ENCODE measurements at regions not wholly inside any gene's neighbourhood (a gene's known extent, or its start where the extent isn't known, plus 50 kb on each side); places are given as distances from the start of the nearest gene placed in this dataset.

- H3K27ac ChIP-seq (ENCODE audit: low read length): no peak overlapping the region
- H3K9me3 ChIP-seq (replicated peaks; ENCODE audit: control insufficient read depth, low read depth, low read length): no peaks in the 10 kb centered on the region
- no CpG with 5 or more reads among the region's 4 CpGs for WGBS (ENCODE audit: insufficient coverage)
- no peak overlapping the region for H3K4me3 ChIP-seq (ENCODE audit: low read length)
- DNase-seq: no peak
- no peaks in the 10 kb centered on the region for H3K4me1 ChIP-seq (ENCODE audit: control insufficient read depth, insufficient read depth, low read length)
- H3K27me3 ChIP-seq (ENCODE audit: control insufficient read depth, insufficient read depth, low read length): no peaks in the 10 kb centered on the region
- H3K36me3 ChIP-seq (ENCODE audit: control insufficient read depth, insufficient read depth, low read length): no peaks in the 10 kb centered on the region
These were observed 914.6 kb upstream of the INTU start for GRCh38 chr4:126718136-126718535.

- Histone ChIP-seq H3K36me3 (ENCODE audit: control insufficient read depth, insufficient read depth, low read length) (no peaks in the 10 kb centered on the region), H3K27me3 (ENCODE audit: control insufficient read depth, insufficient read depth, low read length) (no peaks in the 10 kb centered on the region), H3K27ac (ENCODE audit: low read length) (no peak overlapping the region), H3K9me3 (replicated peaks; ENCODE audit: control insufficient read depth, low read depth, low read length) (no peaks in the 10 kb centered on the region), H3K4me3 (ENCODE audit: low read length) (no peak overlapping the region), H3K4me1 (ENCODE audit: control insufficient read depth, insufficient read depth, low read length) (no peaks in the 10 kb centered on the region)
- peak; percentile 80 for DNase-seq
- no CpG with 5 or more reads among the region's 3 CpGs for WGBS (ENCODE audit: insufficient coverage)
These were observed 912.9 kb upstream of the INTU start for GRCh38 chr4:126719852-126720251.

GRCh38 chr4:126725906-126726305 is 906.9 kb upstream of the INTU start:
- Histone ChIP-seq H3K36me3 (ENCODE audit: control insufficient read depth, insufficient read depth, low read length) (no peaks in the 10 kb centered on the region), H3K4me1 (ENCODE audit: control insufficient read depth, insufficient read depth, low read length) (no peaks in the 10 kb centered on the region), H3K27ac (ENCODE audit: low read length) (no peak overlapping the region), H3K27me3 (ENCODE audit: control insufficient read depth, insufficient read depth, low read length) (no peaks in the 10 kb centered on the region), H3K9me3 (replicated peaks; ENCODE audit: control insufficient read depth, low read depth, low read length) (no peaks in the 10 kb centered on the region), H3K4me3 (ENCODE audit: low read length) (no peak overlapping the region)
- no peak for DNase-seq

GRCh38 chr4:126727461-126727860 is 905.3 kb upstream of the INTU start:
- no peak for DNase-seq
- Histone ChIP-seq H3K9me3 (replicated peaks; ENCODE audit: control insufficient read depth, low read depth, low read length) (no peaks in the 10 kb centered on the region), H3K36me3 (ENCODE audit: control insufficient read depth, insufficient read depth, low read length) (no peaks in the 10 kb centered on the region), H3K27ac (ENCODE audit: low read length) (no peak overlapping the region), H3K27me3 (ENCODE audit: control insufficient read depth, insufficient read depth, low read length) (no peaks in the 10 kb centered on the region), H3K4me3 (ENCODE audit: low read length) (no peak overlapping the region), H3K4me1 (ENCODE audit: control insufficient read depth, insufficient read depth, low read length) (no peaks in the 10 kb centered on the region)
- WGBS (ENCODE audit: insufficient coverage): no CpG with 5 or more reads among the region's 1 CpG

GRCh38 chr4:126731062-126731461 is 901.7 kb upstream of the INTU start:
- Histone ChIP-seq H3K4me1 (ENCODE audit: control insufficient read depth, insufficient read depth, low read length) (no peaks in the 10 kb centered on the region), H3K27ac (ENCODE audit: low read length) (no peak overlapping the region), H3K9me3 (replicated peaks; ENCODE audit: control insufficient read depth, low read depth, low read length) (no peaks in the 10 kb centered on the region), H3K36me3 (ENCODE audit: control insufficient read depth, insufficient read depth, low read length) (no peaks in the 10 kb centered on the region), H3K27me3 (ENCODE audit: control insufficient read depth, insufficient read depth, low read length) (no peaks in the 10 kb centered on the region), H3K4me3 (ENCODE audit: low read length) (no peak overlapping the region)
- 100% methylated on average over 1 of the region's 2 CpGs for WGBS (ENCODE audit: insufficient coverage)
- no peak for DNase-seq

GRCh38 chr4:126733301-126733700 is 899.5 kb upstream of the INTU start:
- Histone ChIP-seq H3K27ac (ENCODE audit: low read length) (no peak overlapping the region), H3K27me3 (ENCODE audit: control insufficient read depth, insufficient read depth, low read length) (no peaks in the 10 kb centered on the region), H3K4me3 (ENCODE audit: low read length) (no peak overlapping the region), H3K4me1 (ENCODE audit: control insufficient read depth, insufficient read depth, low read length) (no peaks in the 10 kb centered on the region), H3K36me3 (ENCODE audit: control insufficient read depth, insufficient read depth, low read length) (no peaks in the 10 kb centered on the region), H3K9me3 (replicated peaks; ENCODE audit: control insufficient read depth, low read depth, low read length) (no peaks in the 10 kb centered on the region)
- no CpG with 5 or more reads among the region's 3 CpGs for WGBS (ENCODE audit: insufficient coverage)
- no peak for DNase-seq

- no peaks in the 10 kb centered on the region for H3K4me1 ChIP-seq (ENCODE audit: control insufficient read depth, insufficient read depth, low read length)
- H3K4me3 ChIP-seq (ENCODE audit: low read length): no peak overlapping the region
- no peaks in the 10 kb centered on the region for H3K9me3 ChIP-seq (replicated peaks; ENCODE audit: control insufficient read depth, low read depth, low read length)
- no CpG with 5 or more reads among the region's 2 CpGs for WGBS (ENCODE audit: insufficient coverage)
- H3K27me3 ChIP-seq (ENCODE audit: control insufficient read depth, insufficient read depth, low read length): no peaks in the 10 kb centered on the region
- no peak overlapping the region for H3K27ac ChIP-seq (ENCODE audit: low read length)
- no peaks in the 10 kb centered on the region for H3K36me3 ChIP-seq (ENCODE audit: control insufficient read depth, insufficient read depth, low read length)
- DNase-seq: no peak
These were observed 898.3 kb upstream of the INTU start for GRCh38 chr4:126734465-126734864.

- Histone ChIP-seq H3K36me3 (ENCODE audit: control insufficient read depth, insufficient read depth, low read length) (no peaks in the 10 kb centered on the region), H3K4me3 (ENCODE audit: low read length) (no peak overlapping the region), H3K4me1 (ENCODE audit: control insufficient read depth, insufficient read depth, low read length) (no peaks in the 10 kb centered on the region), H3K27ac (ENCODE audit: low read length) (no peak overlapping the region), H3K9me3 (replicated peaks; ENCODE audit: control insufficient read depth, low read depth, low read length) (no peaks in the 10 kb centered on the region), H3K27me3 (ENCODE audit: control insufficient read depth, insufficient read depth, low read length) (no peaks in the 10 kb centered on the region)
- WGBS (ENCODE audit: insufficient coverage): no CpG with 5 or more reads among the region's 3 CpGs
- no peak for DNase-seq
These were observed 897.2 kb upstream of the INTU start for GRCh38 chr4:126735294-126736132.

GRCh38 chr4:126736133-126736518 is 896.6 kb upstream of the INTU start:
- Histone ChIP-seq H3K9me3 (replicated peaks; ENCODE audit: control insufficient read depth, low read depth, low read length) (no peaks in the 10 kb centered on the region), H3K4me1 (ENCODE audit: control insufficient read depth, insufficient read depth, low read length) (no peaks in the 10 kb centered on the region), H3K36me3 (ENCODE audit: control insufficient read depth, insufficient read depth, low read length) (no peaks in the 10 kb centered on the region), H3K4me3 (ENCODE audit: low read length) (no peak overlapping the region), H3K27ac (ENCODE audit: low read length) (no peak overlapping the region), H3K27me3 (ENCODE audit: control insufficient read depth, insufficient read depth, low read length) (no peaks in the 10 kb centered on the region)
- no peak for DNase-seq
- WGBS (ENCODE audit: insufficient coverage): no CpG with 5 or more reads among the region's 3 CpGs

GRCh38 chr4:126737899-126738526 is 894.7 kb upstream of the INTU start:
- no peak for DNase-seq
- H3K4me1 ChIP-seq (ENCODE audit: control insufficient read depth, insufficient read depth, low read length): no peaks in the 10 kb centered on the region
- no peaks in the 10 kb centered on the region for H3K9me3 ChIP-seq (replicated peaks; ENCODE audit: control insufficient read depth, low read depth, low read length)
- H3K4me3 ChIP-seq (ENCODE audit: low read length): no peak overlapping the region
- no peaks in the 10 kb centered on the region for H3K36me3 ChIP-seq (ENCODE audit: control insufficient read depth, insufficient read depth, low read length)
- WGBS (ENCODE audit: insufficient coverage): no CpG with 5 or more reads among the region's 4 CpGs
- no peaks in the 10 kb centered on the region for H3K27me3 ChIP-seq (ENCODE audit: control insufficient read depth, insufficient read depth, low read length)
- no peak overlapping the region for H3K27ac ChIP-seq (ENCODE audit: low read length)
